PFSK-1 (cell line): ENCODE measurements at regions not wholly inside any gene's neighbourhood (a gene's known extent, or its start where the extent isn't known, plus 50 kb on each side); places are given as distances from the start of the nearest gene placed in this dataset.

Experiments used
- FOXP2 ChIP-seq: optimal IDR thresholded peaks from 2 replicates; pipeline ENCODE3; 2011; ENCODE audit warnings: borderline replicate concordance, control low read depth, inconsistent platforms; ENCODE audit not compliant: insufficient read depth; ENCODE audit errors: extremely low read length, extremely low read depth
- POLR2AphosphoS5 ChIP-seq: IDR thresholded peaks from 2 replicates; pipeline ENCODE4 v1.6.1; 2012; ENCODE audit warnings: low read depth, mild to moderate bottlenecking, control low read depth, low read length, moderate library complexity
- SIN3A ChIP-seq: IDR thresholded peaks from 2 replicates; pipeline ENCODE4 v1.6.1; 2012; ENCODE audit warnings: mild to moderate bottlenecking, low read length, moderate library complexity, borderline replicate concordance; ENCODE audit not compliant: insufficient read depth
- TAF1 ChIP-seq: IDR thresholded peaks from 2 replicates; pipeline ENCODE4 v1.6.1; 2012; ENCODE audit warnings: low read length, control low read depth, borderline replicate concordance; ENCODE audit not compliant: insufficient read depth
- TF ChIP-seq, protein P1 (sequence below), 2 experiments: IDR thresholded peaks; 2 replicates each; pipeline versions ENCODE4 v1.6.1 to v1.8.0; 2011 to 2012; ENCODE audit warnings: low read depth in 2 of 2, low read length in 2 of 2, control low read depth in 1 of 2, inconsistent platforms in 1 of 2, mild to moderate bottlenecking in 1 of 2, moderate library complexity in 1 of 2; ENCODE audit not compliant: insufficient read depth in 1 of 2

DNA sequence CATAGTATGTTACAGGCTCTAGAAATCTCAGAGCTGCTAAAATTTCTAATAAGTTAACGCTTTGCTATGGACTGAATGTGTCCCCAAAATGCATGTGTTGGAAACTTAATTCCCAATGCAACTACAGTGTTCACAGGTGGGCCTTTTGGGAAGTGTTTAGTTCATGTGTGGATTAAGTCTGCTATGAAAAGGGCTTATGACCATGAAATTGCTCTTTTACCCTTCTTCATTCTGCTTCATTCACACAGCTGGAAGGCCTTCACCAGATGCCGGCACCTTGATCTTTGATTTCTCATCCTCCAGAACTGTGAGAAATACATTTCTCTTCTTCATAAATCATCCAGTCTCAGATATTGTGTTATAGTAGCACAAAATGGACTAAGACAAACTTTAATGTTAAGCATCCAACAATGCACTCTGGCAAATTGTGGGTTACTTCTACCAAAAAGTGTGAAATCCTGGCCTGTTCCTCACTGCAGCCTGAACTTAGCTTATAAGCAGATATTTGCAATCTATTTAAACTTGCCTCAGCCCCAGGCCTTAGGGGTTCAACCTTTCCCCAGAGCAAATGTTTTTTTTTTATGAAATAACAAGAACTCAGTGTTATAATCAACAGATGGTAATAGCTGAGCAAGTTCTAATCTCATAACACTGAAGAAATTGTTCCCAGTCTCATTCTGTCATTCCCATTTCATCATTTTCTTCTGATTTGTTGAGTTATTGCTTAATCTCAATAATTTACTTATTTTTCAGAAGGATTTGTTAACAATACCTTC, 523.6 kb downstream of the KIF20B start:
- TF ChIP-seq FOXP2 (no peak), SIN3A (no peak), POLR2AphosphoS5 (no peak), TAF1 (no peak)
- TF ChIP-seq, protein P1, sequence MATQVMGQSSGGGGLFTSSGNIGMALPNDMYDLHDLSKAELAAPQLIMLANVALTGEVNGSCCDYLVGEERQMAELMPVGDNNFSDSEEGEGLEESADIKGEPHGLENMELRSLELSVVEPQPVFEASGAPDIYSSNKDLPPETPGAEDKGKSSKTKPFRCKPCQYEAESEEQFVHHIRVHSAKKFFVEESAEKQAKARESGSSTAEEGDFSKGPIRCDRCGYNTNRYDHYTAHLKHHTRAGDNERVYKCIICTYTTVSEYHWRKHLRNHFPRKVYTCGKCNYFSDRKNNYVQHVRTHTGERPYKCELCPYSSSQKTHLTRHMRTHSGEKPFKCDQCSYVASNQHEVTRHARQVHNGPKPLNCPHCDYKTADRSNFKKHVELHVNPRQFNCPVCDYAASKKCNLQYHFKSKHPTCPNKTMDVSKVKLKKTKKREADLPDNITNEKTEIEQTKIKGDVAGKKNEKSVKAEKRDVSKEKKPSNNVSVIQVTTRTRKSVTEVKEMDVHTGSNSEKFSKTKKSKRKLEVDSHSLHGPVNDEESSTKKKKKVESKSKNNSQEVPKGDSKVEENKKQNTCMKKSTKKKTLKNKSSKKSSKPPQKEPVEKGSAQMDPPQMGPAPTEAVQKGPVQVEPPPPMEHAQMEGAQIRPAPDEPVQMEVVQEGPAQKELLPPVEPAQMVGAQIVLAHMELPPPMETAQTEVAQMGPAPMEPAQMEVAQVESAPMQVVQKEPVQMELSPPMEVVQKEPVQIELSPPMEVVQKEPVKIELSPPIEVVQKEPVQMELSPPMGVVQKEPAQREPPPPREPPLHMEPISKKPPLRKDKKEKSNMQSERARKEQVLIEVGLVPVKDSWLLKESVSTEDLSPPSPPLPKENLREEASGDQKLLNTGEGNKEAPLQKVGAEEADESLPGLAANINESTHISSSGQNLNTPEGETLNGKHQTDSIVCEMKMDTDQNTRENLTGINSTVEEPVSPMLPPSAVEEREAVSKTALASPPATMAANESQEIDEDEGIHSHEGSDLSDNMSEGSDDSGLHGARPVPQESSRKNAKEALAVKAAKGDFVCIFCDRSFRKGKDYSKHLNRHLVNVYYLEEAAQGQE (IDR thresholded peaks at IDR 0.05; ENCODE audit: insufficient read depth in 1 of 2, low read depth in 2 of 2, low read length in 2 of 2), result no peak

DNA sequence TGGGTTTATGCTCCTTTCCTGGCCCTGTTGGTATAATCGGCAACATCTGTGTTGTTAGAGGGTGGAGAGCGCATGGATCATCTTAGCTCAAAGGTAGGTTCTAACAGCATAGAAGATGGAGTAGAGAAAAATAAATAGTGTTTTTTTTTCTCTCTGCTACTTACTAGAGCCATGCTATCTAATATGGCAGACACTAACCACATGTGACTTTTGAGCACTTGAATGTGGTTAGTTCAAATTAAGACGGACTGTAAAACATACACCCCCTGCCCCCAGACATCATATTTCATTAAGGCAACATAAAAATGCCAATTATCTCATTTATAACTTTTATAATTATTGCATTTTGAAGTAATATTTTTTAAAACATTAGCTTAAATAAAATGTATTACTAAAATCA, 525.1 kb downstream of the KIF20B start:
- no peak for TF ChIP-seq POLR2AphosphoS5
- TF ChIP-seq, protein P1 (IDR thresholded peaks at IDR 0.05; ENCODE audit: insufficient read depth in 1 of 2, low read depth in 2 of 2, low read length in 2 of 2), result no peak
- TF ChIP-seq TAF1, result no peak
- no peak for TF ChIP-seq FOXP2
- no peak for TF ChIP-seq SIN3A

DNA sequence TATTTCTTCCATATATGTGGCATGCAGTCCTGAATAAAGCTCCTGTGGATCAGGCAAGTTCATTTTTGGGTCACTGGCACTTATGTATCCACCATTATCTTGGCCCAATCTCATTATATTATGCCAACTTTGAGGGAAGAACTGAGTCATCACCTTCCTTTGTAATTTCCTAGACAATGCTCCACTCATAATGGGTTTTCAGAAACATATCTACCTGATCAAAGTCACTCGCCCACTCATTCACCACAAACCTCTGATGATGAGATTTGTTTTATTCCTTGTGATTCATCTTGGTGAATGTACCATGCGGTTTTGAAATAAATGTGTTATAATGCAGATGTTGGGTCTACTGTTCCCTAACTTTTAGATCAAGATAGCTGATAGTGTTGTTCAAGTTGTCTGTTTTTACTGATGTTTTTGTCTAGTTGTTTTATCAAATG, 525.8 kb downstream of the KIF20B start:
- TF ChIP-seq, protein P1 (IDR thresholded peaks at IDR 0.05; ENCODE audit: insufficient read depth in 1 of 2, low read depth in 2 of 2, low read length in 2 of 2), result no peak
- TF ChIP-seq SIN3A, result no peak
- no peak for TF ChIP-seq TAF1
- no peak for TF ChIP-seq POLR2AphosphoS5
- TF ChIP-seq FOXP2, result no peak

DNA sequence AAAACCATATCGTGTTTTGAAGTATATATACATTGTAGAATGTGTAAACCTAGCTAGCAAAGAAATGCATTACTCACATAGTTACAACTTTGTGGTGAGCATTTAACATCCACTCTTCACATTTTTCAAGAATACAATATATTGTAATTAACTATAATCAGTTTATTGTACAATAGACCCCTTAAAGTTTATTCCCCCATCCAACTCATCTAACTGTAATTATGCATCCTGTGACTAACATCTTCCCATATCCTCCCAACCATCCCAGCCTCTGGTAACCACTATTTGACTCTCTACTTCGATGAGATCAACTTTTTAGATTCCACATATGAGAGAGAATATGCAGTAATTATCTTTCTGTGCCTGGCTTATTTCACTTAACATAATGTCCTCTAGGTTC, 526.4 kb downstream of the KIF20B start:
- TF ChIP-seq FOXP2, result no peak
- TF ChIP-seq, protein P1 (IDR thresholded peaks at IDR 0.05; ENCODE audit: insufficient read depth in 1 of 2, low read depth in 2 of 2, low read length in 2 of 2), result no peak
- no peak for TF ChIP-seq POLR2AphosphoS5
- no peak for TF ChIP-seq TAF1
- TF ChIP-seq SIN3A, result no peak

DNA sequence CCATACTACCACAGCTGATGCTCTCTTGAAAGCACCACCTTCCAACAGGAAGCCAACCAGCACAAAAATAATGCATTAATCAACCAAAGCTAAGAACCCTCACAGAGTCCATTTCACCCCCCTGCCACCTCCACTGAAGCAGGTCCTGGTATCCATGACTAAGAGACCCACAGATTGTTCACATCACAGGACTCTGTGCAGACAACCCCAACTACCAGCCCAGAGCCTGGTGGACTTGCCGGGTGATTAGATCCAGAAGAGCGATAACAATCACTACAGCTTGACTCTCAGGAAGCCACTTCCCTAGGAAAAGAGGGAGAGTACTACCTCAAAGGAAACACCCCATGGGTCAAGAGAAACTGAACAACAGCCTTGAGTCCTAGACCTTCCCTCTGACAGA, 528.1 kb downstream of the KIF20B start:
- TF ChIP-seq, protein P1 (IDR thresholded peaks at IDR 0.05; ENCODE audit: insufficient read depth in 1 of 2, low read depth in 2 of 2, low read length in 2 of 2), result no peak
- TF ChIP-seq TAF1, result no peak
- TF ChIP-seq SIN3A, result no peak
- no peak for TF ChIP-seq POLR2AphosphoS5
- no peak for TF ChIP-seq FOXP2
